IMR-90 (cell line): ENCODE measurements at regions not wholly inside any gene's neighbourhood (a gene's known extent, or its start where the extent isn't known, plus 50 kb on each side); places are given as distances from the start of the nearest gene placed in this dataset.

ENCODE experiments used
- ATAC-seq: fragments of 200-7000 bp; cut with Tn5 transposase; 2 replicates; pipeline ENCODE4 v1.9.1; 2020; ENCODE audit warnings: low read depth, mild to moderate bottlenecking, moderate library complexity
- BruUV-seq: library from RNA; stranded (reverse); fragments of 400-500 nt; replicated peaks from 2 replicates; lab custom pipeline; 2021; lab: Mats Ljungman, UMichigan
- CTCF ChIA-PET: fragments of 300-600 bp; formaldehyde crosslinking; extraction: SDS; loops from one replicate; lab custom pipeline; 2021; ENCODE audit warnings: antibody characterized with exemption; lab: Yijun Ruan, JAX
- POLR2A ChIA-PET: fragments of 300-600 bp; sonication (Branson Sonifier 250); formaldehyde crosslinking; loops from one replicate; lab custom pipeline; 2022; ENCODE audit warnings: antibody characterized with exemption; ENCODE audit not compliant: unreplicated experiment; lab: Charles Lee
- DNase-seq: peaks from one replicate; pipeline ENCODE4 v3.0.0; 2013
- H2AFZ ChIP-seq: replicated peaks from 2 replicates; pipeline ENCODE3; 2013; ENCODE audit warnings: low read length, mild to moderate bottlenecking; ENCODE audit not compliant: poor library complexity
- H2AK5ac ChIP-seq: 2 replicates; pipeline ENCODE4 v1.6.1; 2013; ENCODE audit warnings: low read depth, low read length, inconsistent platforms
- H2AK9ac ChIP-seq: replicated peaks from 2 replicates; pipeline ENCODE3; 2013; ENCODE audit warnings: mild to moderate bottlenecking, low read depth, low read length, moderate library complexity; ENCODE audit not compliant: poor library complexity
- H2BK120ac ChIP-seq: 2 replicates; pipeline ENCODE4 v1.6.1; 2013; ENCODE audit warnings: low read depth, low read length, inconsistent platforms
- H2BK15ac ChIP-seq: 3 replicates; pipeline ENCODE4 v1.6.1; 2013; ENCODE audit warnings: low read depth, low read length, inconsistent platforms
- H2BK20ac ChIP-seq: 2 replicates; pipeline ENCODE4 v1.6.1; 2013; ENCODE audit warnings: low read depth, mild to moderate bottlenecking, inconsistent platforms, low read length, moderate library complexity
- H2BK5ac ChIP-seq: 2 replicates; pipeline ENCODE4 v1.6.1; 2013; ENCODE audit warnings: mild to moderate bottlenecking, low read depth, low read length, inconsistent platforms; ENCODE audit not compliant: poor library complexity, severe bottlenecking
- H3K14ac ChIP-seq: replicated peaks from 2 replicates; pipeline ENCODE4 v1.6.1; 2013; ENCODE audit warnings: low read depth, low read length, inconsistent platforms
- H3K18ac ChIP-seq: 2 replicates; pipeline ENCODE4 v1.6.1; 2013; ENCODE audit warnings: low read depth, low read length, control low read depth
- H3K23ac ChIP-seq: 2 replicates; pipeline ENCODE4 v1.6.1; 2013; ENCODE audit warnings: low read depth, low read length, inconsistent platforms
- H3K27ac ChIP-seq: 2 replicates; pipeline ENCODE4 v1.5.1; 2013; ENCODE audit warnings: mild to moderate bottlenecking, control low read depth, low read length; ENCODE audit not compliant: insufficient read depth
- H3K27me3 ChIP-seq: 2 replicates; pipeline ENCODE4 v1.6.1; 2013; ENCODE audit warnings: low read length; ENCODE audit not compliant: control insufficient read depth, insufficient read depth
- H3K36me3 ChIP-seq: 2 replicates; pipeline ENCODE4 v1.6.1; 2013; ENCODE audit warnings: low read length, mixed read lengths; ENCODE audit not compliant: control insufficient read depth, insufficient read depth
- H3K4ac ChIP-seq: 2 replicates; pipeline ENCODE4 v1.6.1; 2013; ENCODE audit warnings: low read depth, low read length, inconsistent platforms
- H3K4me1 ChIP-seq: 2 replicates; pipeline ENCODE4 v1.6.1; 2013; ENCODE audit warnings: low read length, mixed read lengths; ENCODE audit not compliant: control insufficient read depth, insufficient read depth
- H3K4me2 ChIP-seq: 2 replicates; pipeline ENCODE4 v1.6.1; 2013; ENCODE audit warnings: low read depth, mild to moderate bottlenecking, control low read depth, low read length, moderate library complexity
- H3K4me3 ChIP-seq: 2 replicates; pipeline ENCODE4 v1.5.1; 2013; ENCODE audit warnings: low read depth, mild to moderate bottlenecking, control low read depth, low read length, moderate library complexity; ENCODE audit not compliant: insufficient read depth
- H3K56ac ChIP-seq: 2 replicates; pipeline ENCODE4 v1.6.1; 2013; ENCODE audit warnings: low read length, inconsistent platforms; ENCODE audit not compliant: insufficient read depth; ENCODE audit errors: extremely low read depth
- H3K79me1 ChIP-seq, 2 experiments: 2 replicates each; pipeline ENCODE4 v1.6.1; 2013; ENCODE audit warnings: low read length in 2 of 2, inconsistent platforms in 1 of 2, low read depth in 1 of 2
- H3K9ac ChIP-seq: 2 replicates; pipeline ENCODE4 v1.6.1; 2013; ENCODE audit warnings: low read depth, low read length, control low read depth
- H3K9me1 ChIP-seq: 2 replicates; pipeline ENCODE4 v1.6.1; 2013; ENCODE audit warnings: low read length, inconsistent platforms; ENCODE audit not compliant: insufficient read depth
- H3K9me3 ChIP-seq: 2 replicates; pipeline ENCODE4 v1.6.1; 2013; ENCODE audit warnings: low read length; ENCODE audit not compliant: control insufficient read depth, insufficient read depth
- H4K20me1 ChIP-seq: 2 replicates; pipeline ENCODE4 v1.6.1; 2013; ENCODE audit warnings: low read length, inconsistent platforms; ENCODE audit not compliant: insufficient read depth
- H4K5ac ChIP-seq: 2 replicates; pipeline ENCODE4 v1.6.1; 2013; ENCODE audit warnings: mild to moderate bottlenecking, low read depth, low read length, control low read depth
- H4K8ac ChIP-seq, 2 experiments: 2 replicates each; pipeline ENCODE4 v1.6.1; 2013; ENCODE audit warnings: low read depth in 2 of 2, low read length in 2 of 2, control low read depth in 1 of 2, inconsistent platforms in 1 of 2
- H4K91ac ChIP-seq: 2 replicates; pipeline ENCODE4 v1.6.1; 2013; ENCODE audit warnings: low read depth, low read length, inconsistent platforms; ENCODE audit not compliant: insufficient read depth
- NFE2L2 ChIP-seq: fragments of 150-350 bp; IDR thresholded peaks from 2 replicates; pipeline ENCODE4 v1.6.1; 2016; ENCODE audit warnings: low read depth, mild to moderate bottlenecking, low read length
- WGBS, 2 experiments: methylation state at CpG; one replicate each; pipeline versions ENCODE4 v1.1.5 to v1.1.7; 2013; ENCODE audit warnings: missing lambda C conversion rate in 2 of 2; ENCODE audit not compliant: insufficient read length in 1 of 2; ENCODE audit errors: extremely low coverage in 2 of 2; 5-methylcytosine and 5-hydroxymethylcytosine counted together
- dilution Hi-C: fragments of 300-500 bp; cut with HindIII; formaldehyde crosslinking; loops from one replicate; pipeline ENCODE4 v1.14.3; 2018; ENCODE audit warnings: low sequenced_read_pairs; ENCODE audit not compliant: unreplicated experiment
- in situ Hi-C: fragments of 300-500 bp; cut with MboI; formaldehyde crosslinking; loops from 3 replicates; pipeline ENCODE4 v1.14.3; 2019; ENCODE audit warnings: low sequenced_read_pairs, inconsistent platforms, mixed read lengths
- intact Hi-C: fragments of 100-400 bp; cut with micrococcal nuclease; formaldehyde crosslinking; loops from 2 replicates; pipeline ENCODE4 v1.10.0; 2022

GRCh38 chr1:199490769-199491527, 536.6 kb upstream of the NR5A2 start:
- dilution Hi-C loops: no loop called here
- H3K4me3 ChIP-seq: no peak overlapping the region
- H3K4me1 ChIP-seq: peaks cover 4% of the 10 kb centered on the region
- H4K5ac ChIP-seq: no peak overlapping the region
- ChIA-PET POLR2A (no interaction called here), CTCF (no interaction called here)
- H3K36me3 ChIP-seq: no peaks in the 10 kb centered on the region
- no peaks in the 10 kb centered on the region for H3K79me1 ChIP-seq
- H2BK5ac ChIP-seq: no peak overlapping the region
- no peak overlapping the region for H3K56ac ChIP-seq
- no peak overlapping the region for H4K8ac ChIP-seq
- no peaks in the 10 kb centered on the region for H4K20me1 ChIP-seq
- H2AFZ ChIP-seq: no peak overlapping the region
- H3K9ac ChIP-seq: no peak overlapping the region
- H3K9me1 ChIP-seq: no peaks in the 10 kb centered on the region
- H3K9me3 ChIP-seq: peaks cover 3% of the 10 kb centered on the region; the same call in 1 of the 2 replicates
- in situ Hi-C loops: no loop called here
- WGBS, 2 experiments: no CpG with 5 or more reads among the region's 2 CpGs
- H3K4me2 ChIP-seq: no peak overlapping the region
- no peaks in the 10 kb centered on the region for H3K27me3 ChIP-seq
- H3K23ac ChIP-seq: 0 out of 2 replicates have a peak overlapping the region, but pooled peaks have one; percentile 2
- no peak overlapping the region; the same call in 1 of the 2 replicates for H2BK20ac ChIP-seq
- no peak for TF ChIP-seq NFE2L2
- H2AK5ac ChIP-seq: no peak overlapping the region
- BruUV-seq: no TSS peak
- H3K14ac ChIP-seq: no peak overlapping the region
- no peak for ATAC-seq
- H2BK15ac ChIP-seq: no peak overlapping the region
- peak; percentile 75 for DNase-seq
- intact Hi-C loops: no loop called here
- H4K91ac ChIP-seq: no peak overlapping the region
- H2AK9ac ChIP-seq: no peak overlapping the region
- no peak overlapping the region for H3K4ac ChIP-seq
- H2BK120ac ChIP-seq: peak overlapping the region; percentile 52; the same call in 1 of the 2 replicates
- H3K27ac ChIP-seq: no peak overlapping the region
- peak overlapping the region; percentile 65 for H3K18ac ChIP-seq
